ENCODE measurements at regions not wholly inside any gene's neighbourhood (a gene's known extent, or its start where the extent isn't known, plus 50 kb on each side); places are given as distances from the start of the nearest gene placed in this dataset.
"Not testable (repeated sequence)": the region's sequence is repeated elsewhere in the genome, so short reads cannot be mapped to it uniquely, and the experiment has no call there.

DNA sequence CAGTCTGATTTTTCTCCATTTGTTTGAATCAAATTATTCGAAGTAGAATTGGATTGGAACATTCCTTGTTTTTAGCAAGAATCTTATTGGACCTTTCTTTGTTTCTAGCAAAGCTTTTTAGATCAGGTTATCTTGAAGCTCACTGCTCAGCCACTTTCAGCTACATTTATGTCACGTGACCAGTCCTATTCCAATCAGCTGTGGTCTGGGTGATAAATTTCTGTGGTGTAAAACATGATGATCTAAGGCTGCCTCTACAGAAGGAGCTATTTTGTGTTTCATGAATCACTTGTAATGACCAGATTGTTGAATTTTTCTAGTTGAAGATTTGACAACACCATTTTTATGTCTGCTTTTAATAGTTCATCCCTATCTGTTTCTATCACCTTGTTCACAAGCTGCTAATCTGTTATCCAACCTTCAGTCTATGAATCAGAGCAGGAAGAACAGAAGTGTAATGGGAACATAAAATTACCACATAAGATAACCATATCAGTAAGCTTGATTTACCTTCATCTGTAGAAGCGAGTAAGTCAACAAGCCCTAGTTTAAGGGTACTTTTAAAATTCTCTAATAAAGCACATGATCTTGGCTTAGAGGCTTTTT, 101.0 kb upstream of the MAP3K7 start:
- H3K4me1 ChIP-seq (ENCODE audit: insufficient read depth, low read length): no peaks in the 10 kb centered on the region
- Mint-ChIP-seq H3K4me1 (no peaks in the 10 kb centered on the region), H3K9me3 (peaks cover 0 to 8% (median 0%) of the 10 kb centered on the region in 8 donors), H3K36me3 (no peaks in the 10 kb centered on the region), H3K4me3 (no peak overlapping the region), H3K27me3 (peaks cover 18 to 20% of the 10 kb centered on the region in 2 donors), H3K27ac (no peak overlapping the region)
- no peaks in the 10 kb centered on the region for H3K9me3 ChIP-seq (ENCODE audit: control insufficient read depth in 1 of 2, low read length in 2 of 2)
- intact Hi-C loops (cut with micrococcal nuclease): no loop called here
- no peak overlapping the region for H3K4me3 ChIP-seq (ENCODE audit: low read length in 2 of 2)
- no peak overlapping the region for H3K27ac ChIP-seq (ENCODE audit: low read depth, low read length)
- no peaks in the 10 kb centered on the region for H3K27me3 ChIP-seq (ENCODE audit: insufficient read depth, low read length)
- H3K36me3 ChIP-seq (ENCODE audit: insufficient read depth, low read length): no peaks in the 10 kb centered on the region
- POLR2A ChIA-PET (ENCODE audit: partially characterized antibody): no interaction called here
- CTCF ChIA-PET (ENCODE audit: partially characterized antibody): no interaction called here
- DNase-seq: no peak

DNA sequence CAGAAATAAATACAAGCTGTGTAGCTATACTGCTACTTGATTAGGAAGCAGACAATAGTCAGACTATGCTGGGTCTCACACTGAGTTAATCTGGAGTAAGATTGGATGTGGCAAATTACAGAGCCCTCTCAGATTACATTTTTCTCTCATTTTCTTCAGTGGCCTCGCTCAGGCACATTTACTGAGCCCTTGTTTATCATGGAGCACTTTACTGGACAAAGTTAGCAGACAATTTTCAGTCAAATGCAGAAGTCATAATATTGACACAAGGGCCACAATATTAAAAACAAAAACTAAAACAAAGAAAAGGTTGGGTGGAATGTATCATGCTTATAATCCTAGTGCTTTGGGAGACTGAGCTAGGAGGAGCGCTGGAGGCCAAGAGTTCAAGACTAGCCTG, 95.0 kb upstream of the MAP3K7 start:
- no peaks in the 10 kb centered on the region for H3K9me3 ChIP-seq (ENCODE audit: control insufficient read depth in 1 of 2, low read length in 2 of 2)
- CTCF ChIA-PET (ENCODE audit: partially characterized antibody): no interaction called here
- H3K4me1 Mint-ChIP-seq: no peaks in the 10 kb centered on the region
- H3K9me3 Mint-ChIP-seq: peaks cover 0 to 1% (median 0%) of the 10 kb centered on the region in 8 donors
- peaks cover 6 to 12% of the 10 kb centered on the region in 2 donors for H3K27me3 Mint-ChIP-seq
- DNase-seq: no peak
- no peaks in the 10 kb centered on the region for H3K27me3 ChIP-seq (ENCODE audit: insufficient read depth, low read length)
- POLR2A ChIA-PET (ENCODE audit: partially characterized antibody): no interaction called here
- H3K4me1 ChIP-seq (ENCODE audit: insufficient read depth, low read length): no peaks in the 10 kb centered on the region
- no peaks in the 10 kb centered on the region for H3K36me3 ChIP-seq (ENCODE audit: insufficient read depth, low read length)
- no peak overlapping the region for H3K27ac Mint-ChIP-seq
- no peak overlapping the region for H3K4me3 ChIP-seq (ENCODE audit: low read length in 2 of 2)
- H3K36me3 Mint-ChIP-seq: no peaks in the 10 kb centered on the region
- intact Hi-C loops (cut with micrococcal nuclease): no loop called here
- H3K27ac ChIP-seq (ENCODE audit: low read depth, low read length): no peak overlapping the region
- H3K4me3 Mint-ChIP-seq: no peak overlapping the region

DNA sequence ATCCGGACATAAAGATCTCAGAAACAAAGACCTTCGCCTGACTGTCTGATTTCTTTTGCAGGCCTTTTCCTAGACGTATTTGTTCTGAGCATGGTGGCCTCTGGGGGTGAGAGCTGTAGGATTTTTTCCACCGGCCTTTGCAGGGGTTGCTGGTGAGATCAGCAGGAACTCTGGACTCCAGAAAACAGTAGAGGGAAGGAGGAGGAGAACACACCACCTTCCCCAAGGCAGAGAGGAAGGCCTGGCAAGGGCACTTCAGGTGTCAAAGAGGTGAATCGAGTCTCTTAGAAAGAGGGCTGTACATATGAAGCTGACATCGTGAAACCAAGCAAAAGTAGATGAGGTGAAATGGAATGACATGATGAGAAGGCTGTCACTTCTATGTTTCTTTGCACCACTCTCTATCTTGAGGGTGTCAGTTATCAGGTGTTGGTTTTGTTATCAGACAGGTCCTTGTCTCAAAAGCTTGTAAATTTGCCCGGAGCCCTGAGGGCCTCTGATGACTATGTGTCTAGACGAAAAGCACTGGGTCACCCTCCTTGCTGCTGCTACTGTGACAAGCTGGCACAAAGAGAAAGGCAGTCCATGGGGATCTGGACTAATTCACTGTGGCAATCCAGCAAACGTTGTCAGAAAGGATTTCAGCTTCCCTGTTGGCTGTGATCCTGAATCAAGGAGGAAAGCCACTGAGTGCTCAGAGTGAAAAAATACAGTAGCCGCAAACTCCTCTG, 91.3 kb upstream of the MAP3K7 start:
- Histone ChIP-seq H3K9me3 (ENCODE audit: control insufficient read depth in 1 of 2, low read length in 2 of 2) (no peaks in the 10 kb centered on the region), H3K27ac (ENCODE audit: low read depth, low read length) (no peak overlapping the region), H3K27me3 (ENCODE audit: insufficient read depth, low read length) (no peaks in the 10 kb centered on the region), H3K36me3 (ENCODE audit: insufficient read depth, low read length) (no peaks in the 10 kb centered on the region), H3K4me1 (ENCODE audit: insufficient read depth, low read length) (no peaks in the 10 kb centered on the region), H3K4me3 (ENCODE audit: low read length in 2 of 2) (no peak overlapping the region)
- no peak overlapping the region for H3K4me3 Mint-ChIP-seq
- intact Hi-C loops (cut with micrococcal nuclease): no loop called here
- CTCF ChIA-PET (ENCODE audit: partially characterized antibody): no interaction called here
- H3K27me3 Mint-ChIP-seq: peaks cover 8 to 11% of the 10 kb centered on the region in 2 donors
- no peak for DNase-seq
- H3K27ac Mint-ChIP-seq: no peak overlapping the region
- POLR2A ChIA-PET (ENCODE audit: partially characterized antibody): no interaction called here
- H3K36me3 Mint-ChIP-seq: no peaks in the 10 kb centered on the region
- peaks cover 0 to 1% (median 0%) of the 10 kb centered on the region in 8 donors for H3K9me3 Mint-ChIP-seq
- H3K4me1 Mint-ChIP-seq: no peaks in the 10 kb centered on the region

DNA sequence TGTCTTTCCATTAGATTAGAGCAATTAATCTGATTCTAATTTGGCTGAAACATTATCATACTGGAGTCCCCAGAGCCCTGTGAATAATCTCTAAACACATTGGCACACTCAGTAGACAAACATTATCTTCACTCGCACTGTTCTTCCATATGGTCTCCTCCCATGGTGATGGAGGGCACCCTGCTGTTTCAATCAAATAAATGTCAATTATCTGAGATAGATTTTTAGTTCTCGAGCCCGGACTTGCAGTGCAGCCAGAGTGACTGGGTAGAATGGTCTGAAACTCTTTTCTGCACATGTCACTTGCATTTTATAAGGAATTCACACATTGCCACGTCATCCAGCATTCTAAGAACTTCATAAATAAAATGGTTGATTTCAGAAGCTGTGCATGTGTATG, 90.6 kb upstream of the MAP3K7 start:
- no peak for DNase-seq
- Mint-ChIP-seq H3K4me3 (no peak overlapping the region), H3K36me3 (no peaks in the 10 kb centered on the region), H3K4me1 (no peaks in the 10 kb centered on the region), H3K27ac (no peak overlapping the region), H3K27me3 (peaks cover 8 to 11% of the 10 kb centered on the region in 2 donors), H3K9me3 (peaks cover 0 to 1% (median 0%) of the 10 kb centered on the region in 8 donors)
- H3K27me3 ChIP-seq (ENCODE audit: insufficient read depth, low read length): no peaks in the 10 kb centered on the region
- POLR2A ChIA-PET (ENCODE audit: partially characterized antibody): no interaction called here
- H3K9me3 ChIP-seq (ENCODE audit: control insufficient read depth in 1 of 2, low read length in 2 of 2): no peaks in the 10 kb centered on the region
- H3K27ac ChIP-seq (ENCODE audit: low read depth, low read length): no peak overlapping the region
- intact Hi-C loops (cut with micrococcal nuclease): no loop called here
- no peaks in the 10 kb centered on the region for H3K36me3 ChIP-seq (ENCODE audit: insufficient read depth, low read length)
- CTCF ChIA-PET (ENCODE audit: partially characterized antibody): no interaction called here
- no peaks in the 10 kb centered on the region for H3K4me1 ChIP-seq (ENCODE audit: insufficient read depth, low read length)
- H3K4me3 ChIP-seq (ENCODE audit: low read length in 2 of 2): no peak overlapping the region

DNA sequence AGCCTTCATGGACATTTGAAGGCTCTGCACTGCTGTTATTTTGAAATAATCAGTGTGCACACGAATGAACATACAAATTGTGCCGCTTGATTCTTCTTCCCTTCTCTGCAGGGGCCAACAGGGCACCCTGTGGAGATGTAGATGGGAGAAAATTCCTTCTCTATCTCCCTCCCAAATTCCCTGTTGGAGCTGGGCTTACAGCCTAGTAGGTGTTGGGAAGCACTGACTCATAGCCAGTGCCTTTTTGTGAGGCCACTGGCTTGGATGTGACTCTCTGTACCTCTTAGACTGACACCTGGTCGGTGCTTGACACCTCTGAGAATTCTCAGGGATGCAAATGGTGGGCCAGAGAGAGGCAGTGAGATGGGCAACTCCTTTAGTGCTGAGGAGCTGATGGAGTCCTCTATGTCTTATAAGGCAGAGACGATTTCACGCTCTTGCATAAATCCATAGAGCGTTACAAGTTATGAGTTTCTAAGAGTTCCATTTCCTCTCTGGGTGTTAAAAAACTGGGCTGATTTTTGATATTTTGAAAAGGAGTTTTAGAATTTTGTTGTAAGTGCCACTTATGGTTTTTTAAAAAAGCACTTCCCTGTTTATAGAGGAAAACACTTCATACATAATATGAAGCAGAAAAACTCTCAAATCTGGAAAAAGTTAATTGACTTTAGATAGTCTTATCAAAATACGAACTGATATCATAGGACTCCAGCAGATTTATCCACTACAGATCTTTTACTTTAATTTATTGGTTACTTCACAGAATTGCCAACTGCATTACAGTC, 89.8 kb upstream of the MAP3K7 start:
- H3K9me3 Mint-ChIP-seq: peaks cover 0 to 1% (median 0%) of the 10 kb centered on the region in 8 donors
- Histone ChIP-seq H3K27ac (ENCODE audit: low read depth, low read length) (no peak overlapping the region), H3K4me1 (ENCODE audit: insufficient read depth, low read length) (no peaks in the 10 kb centered on the region), H3K36me3 (ENCODE audit: insufficient read depth, low read length) (no peaks in the 10 kb centered on the region), H3K9me3 (ENCODE audit: control insufficient read depth in 1 of 2, low read length in 2 of 2) (no peaks in the 10 kb centered on the region), H3K27me3 (ENCODE audit: insufficient read depth, low read length) (no peaks in the 10 kb centered on the region), H3K4me3 (ENCODE audit: low read length in 2 of 2) (no peak overlapping the region)
- no peak for DNase-seq
- H3K36me3 Mint-ChIP-seq: no peaks in the 10 kb centered on the region
- ChIA-PET POLR2A (ENCODE audit: partially characterized antibody) (no interaction called here), CTCF (ENCODE audit: partially characterized antibody) (no interaction called here)
- no peak overlapping the region for H3K27ac Mint-ChIP-seq
- intact Hi-C loops (cut with micrococcal nuclease): no loop called here
- H3K27me3 Mint-ChIP-seq: peaks cover 10 to 11% of the 10 kb centered on the region in 2 donors
- H3K4me1 Mint-ChIP-seq: no peaks in the 10 kb centered on the region
- no peak overlapping the region for H3K4me3 Mint-ChIP-seq

DNA sequence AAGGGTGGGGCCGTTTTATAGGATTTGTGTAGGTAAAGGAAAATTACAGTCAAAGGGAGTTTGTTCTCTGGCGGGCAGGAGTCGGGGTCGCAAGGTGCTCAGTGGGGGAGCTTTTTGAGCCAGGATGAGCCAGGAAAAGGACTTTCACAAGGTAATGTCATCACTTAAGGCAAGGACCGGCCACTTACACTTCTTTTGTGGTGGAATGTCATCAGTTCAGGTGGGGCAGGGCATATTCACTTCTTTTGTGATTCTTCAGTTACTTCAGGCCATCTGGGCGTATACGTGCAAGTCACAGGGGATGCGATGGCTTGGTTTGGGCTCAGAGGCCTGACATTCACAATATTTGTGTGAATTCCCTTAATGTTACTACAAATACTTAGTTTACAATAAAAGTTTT, 88.2 kb upstream of the MAP3K7 start:
- H3K27ac ChIP-seq (ENCODE audit: low read depth, low read length); H3K27ac Mint-ChIP-seq; H3K36me3 ChIP-seq (ENCODE audit: insufficient read depth, low read length); H3K27me3 ChIP-seq (ENCODE audit: insufficient read depth, low read length); H3K9me3 ChIP-seq (ENCODE audit: control insufficient read depth in 1 of 2, low read length in 2 of 2); CTCF ChIA-PET (ENCODE audit: partially characterized antibody); H3K4me3 Mint-ChIP-seq; H3K4me1 ChIP-seq (ENCODE audit: insufficient read depth, low read length); POLR2A ChIA-PET (ENCODE audit: partially characterized antibody); H3K4me1 Mint-ChIP-seq; H3K36me3 Mint-ChIP-seq; DNase-seq; H3K9me3 Mint-ChIP-seq; intact Hi-C loops (cut with micrococcal nuclease); H3K4me3 ChIP-seq (ENCODE audit: low read length in 2 of 2): not testable (repeated sequence)
- peaks cover 11% of the 10 kb centered on the region in 2 donors for H3K27me3 Mint-ChIP-seq

DNA sequence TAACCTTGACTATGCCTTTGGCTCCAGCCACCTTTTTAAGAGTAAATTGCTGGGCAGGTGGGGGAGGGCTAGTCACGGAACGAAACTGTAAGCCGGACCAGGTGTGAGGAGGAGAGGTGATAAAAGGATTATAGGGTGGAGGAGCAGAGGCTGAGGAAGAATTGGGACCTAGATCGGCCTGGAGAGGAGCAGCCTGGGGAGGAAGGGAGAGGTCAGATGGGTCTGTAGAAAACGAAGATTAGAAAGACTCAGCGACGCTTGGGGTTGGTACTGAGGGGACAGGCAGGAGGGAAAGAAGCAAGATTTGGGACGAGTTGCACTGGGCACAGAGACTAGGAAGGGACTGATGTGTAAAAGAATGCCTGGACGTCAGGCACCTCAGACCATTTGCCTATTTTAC, 87.2 kb upstream of the MAP3K7 start:
- POLR2A ChIA-PET (ENCODE audit: partially characterized antibody); H3K27ac Mint-ChIP-seq; H3K9me3 Mint-ChIP-seq; H3K4me3 ChIP-seq (ENCODE audit: low read length in 2 of 2); H3K9me3 ChIP-seq (ENCODE audit: control insufficient read depth in 1 of 2, low read length in 2 of 2); H3K36me3 Mint-ChIP-seq; H3K27ac ChIP-seq (ENCODE audit: low read depth, low read length); H3K4me3 Mint-ChIP-seq; H3K36me3 ChIP-seq (ENCODE audit: insufficient read depth, low read length); H3K27me3 ChIP-seq (ENCODE audit: insufficient read depth, low read length); H3K4me1 Mint-ChIP-seq; intact Hi-C loops (cut with micrococcal nuclease); CTCF ChIA-PET (ENCODE audit: partially characterized antibody); DNase-seq; H3K4me1 ChIP-seq (ENCODE audit: insufficient read depth, low read length): not testable (repeated sequence)
- peaks cover 11% of the 10 kb centered on the region in 2 donors for H3K27me3 Mint-ChIP-seq
